GM23338 (cell line): ENCODE measurements at regions not wholly inside any gene's neighbourhood (a gene's known extent, or its start where the extent isn't known, plus 50 kb on each side); places are given as distances from the start of the nearest gene placed in this dataset.

ENCODE experiments used
- ATAC-seq: fragments of 200-7000 bp; cut with Tn5 transposase; 3 replicates; pipeline ENCODE4 v1.9.1; 2020
- DNase-seq: peaks from one replicate; pipeline ENCODE4 v3.0.0-alpha.2; 2015; ENCODE audit warnings: low spot score
- H2AFZ ChIP-seq: fragments of 200-600 bp; sonication (generic); 2 replicates; pipeline ENCODE4 v1.8.0; 2016; ENCODE audit warnings: antibody characterized with exemption, mild to moderate bottlenecking, moderate library complexity
- H3F3A ChIP-seq: fragments of 200-600 bp; sonication (generic); replicated peaks from 2 replicates; pipeline ENCODE4 v1.8.0; 2017; ENCODE audit warnings: antibody characterized with exemption, mixed run types, low read depth
- H3K27ac ChIP-seq: fragments of 200-600 bp; sonication (generic); 2 replicates; pipeline ENCODE4 v1.6.1; 2016; ENCODE audit warnings: low read depth
- H3K27me3 ChIP-seq: fragments of 200-600 bp; sonication (generic); 2 replicates; pipeline ENCODE4 v1.8.0; 2016; ENCODE audit warnings: mild to moderate bottlenecking, mixed run types, moderate library complexity; ENCODE audit not compliant: insufficient read depth
- H3K36me3 ChIP-seq: fragments of 200-600 bp; sonication (generic); 2 replicates; pipeline ENCODE4 v1.8.0; 2016; ENCODE audit warnings: mild to moderate bottlenecking; ENCODE audit not compliant: insufficient read depth
- H3K4me1 ChIP-seq: fragments of 200-600 bp; sonication (generic); 2 replicates; pipeline ENCODE4 v1.8.0; 2016; ENCODE audit warnings: mild to moderate bottlenecking, moderate library complexity; ENCODE audit not compliant: insufficient read depth
- H3K4me2 ChIP-seq: fragments of 200-600 bp; sonication (generic); 2 replicates; pipeline ENCODE4 v1.7.1; 2017; ENCODE audit warnings: mixed run types
- H3K4me3 ChIP-seq: fragments of 200-600 bp; sonication (generic); 2 replicates; pipeline ENCODE4 v1.6.1; 2016; ENCODE audit warnings: mixed run types
- H3K79me2 ChIP-seq: fragments of 200-600 bp; sonication (generic); replicated peaks from 2 replicates; pipeline ENCODE4 v1.8.0; 2017; ENCODE audit warnings: mild to moderate bottlenecking; ENCODE audit not compliant: insufficient read depth
- H3K9me2 ChIP-seq: fragments of 200-600 bp; sonication (generic); 2 replicates; pipeline ENCODE4 v1.8.0; 2017; ENCODE audit not compliant: insufficient read depth
- H4K20me1 ChIP-seq: fragments of 200-600 bp; sonication (generic); replicated peaks from 2 replicates; pipeline ENCODE4 v1.8.0; 2017; ENCODE audit warnings: mild to moderate bottlenecking; ENCODE audit not compliant: insufficient read depth
- H3K27ac Mint-ChIP-seq: 2 replicates; pipeline ENCODE4 v1.8.0; 2020; ENCODE audit warnings: inconsistent platforms, mild to moderate bottlenecking, moderate library complexity, mixed read lengths
- H3K27me3 Mint-ChIP-seq: 3 replicates; pipeline ENCODE4 v1.8.0; 2022; ENCODE audit warnings: low read depth, mild to moderate bottlenecking, moderate library complexity, mixed read lengths, inconsistent platforms; ENCODE audit not compliant: insufficient read depth, poor library complexity
- H3K36me3 Mint-ChIP-seq: 3 replicates; pipeline ENCODE4 v1.8.0; 2021; ENCODE audit warnings: low read depth, mild to moderate bottlenecking, inconsistent platforms, moderate library complexity, mixed read lengths
- H3K4me1 Mint-ChIP-seq: 3 replicates; pipeline ENCODE4 v1.8.0; 2020; ENCODE audit warnings: mild to moderate bottlenecking, inconsistent platforms, mixed read lengths
- H3K4me3 Mint-ChIP-seq: 3 replicates; pipeline ENCODE4 v1.8.0; 2021; ENCODE audit warnings: moderate library complexity, mild to moderate bottlenecking, inconsistent platforms, mixed read lengths
- H3K9me3 Mint-ChIP-seq: 3 replicates; pipeline ENCODE4 v1.8.0; 2020; ENCODE audit warnings: moderate library complexity, mild to moderate bottlenecking, inconsistent platforms, mixed read lengths
- CREB1 ChIP-seq: fragments of 250-450 bp; sonication (Bioruptor Pico); IDR thresholded peaks from 2 replicates; pipeline ENCODE4 v1.5.0; 2020; ENCODE audit warnings: low read depth, mild to moderate bottlenecking, moderate library complexity
- CTCF ChIP-seq, 2 experiments: fragments of 200-600 bp in 1 of 2; sonication (generic) in 1 of 2; conservative IDR thresholded peaks; 2 replicates each; pipeline versions ENCODE4 v1.5.1 to v1.6.1; 2016 to 2017; ENCODE audit warnings: antibody characterized with exemption in 2 of 2, low read depth in 2 of 2, mild to moderate bottlenecking in 2 of 2, moderate library complexity in 1 of 2
- EZH2 ChIP-seq: fragments of 200-600 bp; sonication (generic); IDR thresholded peaks from one replicate; pipeline ENCODE4 v1.8.0; 2017; ENCODE audit warnings: antibody characterized with exemption, mild to moderate bottlenecking, low read depth; ENCODE audit not compliant: unreplicated experiment
- EZH2phosphoT487 ChIP-seq: fragments of 200-600 bp; sonication (generic); IDR thresholded peaks from one replicate; pipeline ENCODE4 v1.8.1; 2018; ENCODE audit warnings: antibody characterized with exemption; ENCODE audit not compliant: unreplicated experiment
- JUNB ChIP-seq: IDR thresholded peaks from one replicate; pipeline ENCODE4 v1.6.1; 2016; ENCODE audit warnings: antibody characterized with exemption; ENCODE audit not compliant: unreplicated experiment
- POLR2AphosphoS5 ChIP-seq: IDR thresholded peaks from 2 replicates; pipeline ENCODE4 v1.6.1; 2016; ENCODE audit warnings: antibody characterized with exemption, low read depth
- REST ChIP-seq: IDR thresholded peaks from one replicate; pipeline ENCODE4 v1.6.1; 2018; ENCODE audit warnings: antibody characterized with exemption; ENCODE audit not compliant: unreplicated experiment
- ZNF331 ChIP-seq: fragments of 250-450 bp; sonication (Bioruptor Pico); IDR thresholded peaks from 2 replicates; pipeline ENCODE4 v1.5.0; 2020; ENCODE audit warnings: low read depth, mild to moderate bottlenecking, moderate library complexity
- TF ChIP-seq, protein P1 (sequence below): IDR thresholded peaks from 2 replicates; pipeline ENCODE4 v1.6.1; 2016; ENCODE audit warnings: antibody characterized with exemption

DNA sequence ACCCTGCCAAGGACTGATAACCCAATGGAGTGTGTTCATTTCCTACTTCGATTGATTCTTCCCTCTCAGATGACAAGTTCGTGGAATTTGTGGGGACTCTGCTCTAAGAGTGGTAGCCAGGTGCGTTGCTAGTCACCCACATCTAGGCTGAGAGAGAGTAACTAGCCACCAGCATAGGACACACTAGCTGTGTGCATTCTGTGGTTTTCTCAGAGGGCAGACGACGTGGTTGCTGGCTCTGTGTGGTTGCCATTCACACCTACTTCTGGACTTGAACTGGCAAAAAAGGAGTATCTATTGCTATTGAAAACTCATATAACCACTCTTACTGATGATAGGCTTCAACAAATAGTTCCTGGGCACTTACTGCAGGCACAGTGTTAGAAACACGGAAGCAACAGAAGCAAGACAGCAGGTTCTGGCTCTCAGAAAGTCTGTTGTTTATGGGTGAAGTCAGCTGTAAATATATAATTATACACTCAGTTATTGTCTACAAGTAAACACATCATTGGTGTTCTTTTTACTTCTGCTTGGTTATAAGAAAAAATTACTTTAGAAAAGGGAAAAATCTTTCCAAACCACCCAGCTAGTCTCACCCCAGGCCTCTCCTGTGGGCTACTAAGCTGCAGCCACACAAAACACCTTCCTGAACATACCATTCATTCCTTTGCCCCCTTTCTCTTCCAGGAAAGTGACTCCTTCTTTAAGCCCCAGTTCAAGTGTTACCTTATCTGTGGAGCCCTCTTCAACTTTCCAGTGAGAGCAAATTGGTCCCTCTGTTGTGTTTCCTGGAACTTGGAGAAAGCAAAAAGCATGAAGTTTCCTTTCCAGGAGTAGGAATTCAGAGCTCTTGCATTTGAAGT, 151.1 kb upstream of the HAPLN1 start:
- no peaks in the 10 kb centered on the region for H3K36me3 ChIP-seq
- no peaks in the 10 kb centered on the region; the same call in 1 of the 2 replicates for H3K4me1 ChIP-seq
- H3K79me2 ChIP-seq: no peaks in the 10 kb centered on the region
- no peak overlapping the region for H3K27ac ChIP-seq
- H3F3A ChIP-seq: no peaks in the 10 kb centered on the region
- H2AFZ ChIP-seq: peak overlapping the region; percentile 63
- no peak overlapping the region for H3K4me3 ChIP-seq
- DNase-seq (peak; percentile 23), ATAC-seq (peak; percentile 52; the same call in 2 of the 3 replicates)
- TF ChIP-seq CTCF (conservative IDR thresholded peaks at IDR 0.05; ENCODE audit: low read depth in 2 of 2) (no peak), EZH2phosphoT487 (no peak), JUNB (no peak), CREB1 (no peak), ZNF331 (CRISPR knock-in tag) (no peak), REST (no peak), EZH2 (no peak)
- H3K4me2 ChIP-seq: no peak overlapping the region
- Mint-ChIP-seq H3K27ac (no peak overlapping the region), H3K36me3 (no peaks in the 10 kb centered on the region), H3K4me1 (0 out of 3 replicates have a peak, but pooled peaks cover 2% of the 10 kb centered on the region), H3K9me3 (no peaks in the 10 kb centered on the region), H3K4me3 (no peak overlapping the region), H3K27me3 (peaks cover 4% of the 10 kb centered on the region)
- H4K20me1 ChIP-seq: no peaks in the 10 kb centered on the region
- H3K27me3 ChIP-seq: no peaks in the 10 kb centered on the region
- no peaks in the 10 kb centered on the region for H3K9me2 ChIP-seq

DNA sequence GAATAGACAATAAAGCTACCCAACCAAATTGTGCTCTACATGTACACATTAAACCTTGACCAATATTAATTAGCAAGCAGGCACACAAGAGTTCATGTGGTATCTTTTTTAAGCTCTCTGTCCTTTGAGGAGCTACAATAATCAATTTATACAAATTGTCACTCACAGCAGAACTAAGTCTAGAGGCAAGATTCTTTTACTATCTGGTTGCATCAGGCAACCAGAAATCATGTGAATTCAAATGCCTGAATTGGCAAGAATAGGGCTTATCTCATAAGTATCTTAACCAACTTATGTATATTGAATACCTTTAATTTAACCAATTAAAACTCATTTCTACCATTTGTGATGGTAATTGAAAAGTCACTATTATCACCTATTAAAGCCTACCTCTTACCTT, 145.5 kb upstream of the HAPLN1 start:
- Histone ChIP-seq H3K9me2 (no peaks in the 10 kb centered on the region), H2AFZ (no peak overlapping the region), H3K79me2 (no peaks in the 10 kb centered on the region), H3K4me3 (no peak overlapping the region), H4K20me1 (no peaks in the 10 kb centered on the region), H3F3A (no peaks in the 10 kb centered on the region), H3K27ac (no peak overlapping the region), H3K4me2 (no peak overlapping the region), H3K27me3 (no peaks in the 10 kb centered on the region), H3K4me1 (peaks cover 8% of the 10 kb centered on the region), H3K36me3 (no peaks in the 10 kb centered on the region)
- Mint-ChIP-seq H3K4me3 (no peak overlapping the region), H3K9me3 (no peaks in the 10 kb centered on the region), H3K4me1 (no peaks in the 10 kb centered on the region), H3K27me3 (no peaks in the 10 kb centered on the region), H3K27ac (no peak overlapping the region), H3K36me3 (no peaks in the 10 kb centered on the region)
- DNase-seq (no peak), ATAC-seq (no peak)
- TF ChIP-seq REST (no peak), CTCF (conservative IDR thresholded peaks at IDR 0.05; ENCODE audit: low read depth in 2 of 2) (no peak), POLR2AphosphoS5 (no peak)
- TF ChIP-seq, protein P1, sequence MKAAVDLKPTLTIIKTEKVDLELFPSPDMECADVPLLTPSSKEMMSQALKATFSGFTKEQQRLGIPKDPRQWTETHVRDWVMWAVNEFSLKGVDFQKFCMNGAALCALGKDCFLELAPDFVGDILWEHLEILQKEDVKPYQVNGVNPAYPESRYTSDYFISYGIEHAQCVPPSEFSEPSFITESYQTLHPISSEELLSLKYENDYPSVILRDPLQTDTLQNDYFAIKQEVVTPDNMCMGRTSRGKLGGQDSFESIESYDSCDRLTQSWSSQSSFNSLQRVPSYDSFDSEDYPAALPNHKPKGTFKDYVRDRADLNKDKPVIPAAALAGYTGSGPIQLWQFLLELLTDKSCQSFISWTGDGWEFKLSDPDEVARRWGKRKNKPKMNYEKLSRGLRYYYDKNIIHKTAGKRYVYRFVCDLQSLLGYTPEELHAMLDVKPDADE: no peak
